ENCODE measurements at regions not wholly inside any gene's neighbourhood (a gene's known extent, or its start where the extent isn't known, plus 50 kb on each side); places are given as distances from the start of the nearest gene placed in this dataset.
"Not testable (repeated sequence)": the region's sequence is repeated elsewhere in the genome, so short reads cannot be mapped to it uniquely, and the experiment has no call there.

- peak; percentile 24 for DNase-seq (ENCODE audit: low spot score)
These were observed 317.6 kb downstream of the LNPK start for GRCh38 chr2:175684466-175684865.

- DNase-seq (ENCODE audit: low spot score) = no peak
These were observed 322.3 kb downstream of the LNPK start for GRCh38 chr2:175679728-175680127.

- no peak for DNase-seq (ENCODE audit: low spot score)
These were observed 322.8 kb downstream of the LNPK start for GRCh38 chr2:175679231-175679630.

- no peak for DNase-seq (ENCODE audit: low spot score)
These were observed 324.2 kb downstream of the LNPK start for GRCh38 chr2:175677880-175678279.

GRCh38 chr2:175676813-175677212 is 325.3 kb downstream of the LNPK start:
- no peak for DNase-seq (ENCODE audit: low spot score)

GRCh38 chr2:175668804-175669203 is 333.3 kb downstream of the LNPK start:
- not testable (repeated sequence) for DNase-seq (ENCODE audit: low spot score)

GRCh38 chr2:175662335-175662734 is 339.7 kb downstream of the LNPK start:
- no peak for DNase-seq (ENCODE audit: low spot score)

GRCh38 chr2:175648577-175649063 is 353.4 kb downstream of the LNPK start:
- DNase-seq (ENCODE audit: low spot score) = no peak

GRCh38 chr2:175647058-175647457 is 355.0 kb downstream of the LNPK start:
- DNase-seq (ENCODE audit: low spot score) = no peak

GRCh38 chr2:175640655-175641054 is 361.4 kb downstream of the LNPK start:
- DNase-seq (ENCODE audit: low spot score) = no peak

GRCh38 chr2:175633227-175633626 is 368.8 kb downstream of the LNPK start:
- no peak for DNase-seq (ENCODE audit: low spot score)

GRCh38 chr2:175631245-175631623 is 370.8 kb downstream of the LNPK start:
- DNase-seq (ENCODE audit: low spot score) = no peak

GRCh38 chr2:175630280-175631244 is 371.5 kb downstream of the LNPK start:
- DNase-seq (ENCODE audit: low spot score) = peak; percentile 19

- DNase-seq (ENCODE audit: low spot score) = no peak
These were observed 373.8 kb downstream of the LNPK start for GRCh38 chr2:175628243-175628642.

- DNase-seq (ENCODE audit: low spot score) = no peak
These were observed 374.7 kb downstream of the LNPK start for GRCh38 chr2:175627405-175627804.

GRCh38 chr2:175626796-175627195 is 375.3 kb downstream of the LNPK start:
- DNase-seq (ENCODE audit: low spot score) = no peak

- no peak for DNase-seq (ENCODE audit: low spot score)
These were observed 377.3 kb downstream of the LNPK start for GRCh38 chr2:175624785-175625184.

GRCh38 chr2:175624211-175624761 is 377.8 kb downstream of the LNPK start:
- DNase-seq (ENCODE audit: low spot score) = no peak

- DNase-seq (ENCODE audit: low spot score) = no peak
These were observed 380.2 kb downstream of the LNPK start for GRCh38 chr2:175621821-175622220.

- DNase-seq (ENCODE audit: low spot score) = no peak
These were observed 382.0 kb downstream of the LNPK start for GRCh38 chr2:175620106-175620505.

- DNase-seq (ENCODE audit: low spot score) = no peak
These were observed 382.7 kb downstream of the LNPK start for GRCh38 chr2:175619179-175620045.

- no peak for DNase-seq (ENCODE audit: low spot score)
These were observed 389.8 kb downstream of the LNPK start for GRCh38 chr2:175612280-175612679.

All from kidney tubule cell (primary cell).